IMR-90 (cell line): ENCODE measurements at regions not wholly inside any gene's neighbourhood (a gene's known extent, or its start where the extent isn't known, plus 50 kb on each side); places are given as distances from the start of the nearest gene placed in this dataset.

ENCODE experiments used
- ATAC-seq: fragments of 200-7000 bp; cut with Tn5 transposase; 2 replicates; pipeline ENCODE4 v1.9.1; 2020; ENCODE audit warnings: low read depth, mild to moderate bottlenecking, moderate library complexity
- BruUV-seq: library from RNA; stranded (reverse); fragments of 400-500 nt; replicated peaks from 2 replicates; lab custom pipeline; 2021; lab: Mats Ljungman, UMichigan
- CTCF ChIA-PET: fragments of 300-600 bp; formaldehyde crosslinking; extraction: SDS; loops from one replicate; lab custom pipeline; 2021; ENCODE audit warnings: antibody characterized with exemption; lab: Yijun Ruan, JAX
- POLR2A ChIA-PET: fragments of 300-600 bp; sonication (Branson Sonifier 250); formaldehyde crosslinking; loops from one replicate; lab custom pipeline; 2022; ENCODE audit warnings: antibody characterized with exemption; ENCODE audit not compliant: unreplicated experiment; lab: Charles Lee
- DNase-seq: peaks from one replicate; pipeline ENCODE4 v3.0.0; 2013
- H2AFZ ChIP-seq: replicated peaks from 2 replicates; pipeline ENCODE3; 2013; ENCODE audit warnings: low read length, mild to moderate bottlenecking; ENCODE audit not compliant: poor library complexity
- H2AK5ac ChIP-seq: 2 replicates; pipeline ENCODE4 v1.6.1; 2013; ENCODE audit warnings: low read depth, low read length, inconsistent platforms
- H2AK9ac ChIP-seq: replicated peaks from 2 replicates; pipeline ENCODE3; 2013; ENCODE audit warnings: mild to moderate bottlenecking, low read depth, low read length, moderate library complexity; ENCODE audit not compliant: poor library complexity
- H2BK120ac ChIP-seq: 2 replicates; pipeline ENCODE4 v1.6.1; 2013; ENCODE audit warnings: low read depth, low read length, inconsistent platforms
- H2BK15ac ChIP-seq: 3 replicates; pipeline ENCODE4 v1.6.1; 2013; ENCODE audit warnings: low read depth, low read length, inconsistent platforms
- H2BK20ac ChIP-seq: 2 replicates; pipeline ENCODE4 v1.6.1; 2013; ENCODE audit warnings: low read depth, mild to moderate bottlenecking, inconsistent platforms, low read length, moderate library complexity
- H2BK5ac ChIP-seq: 2 replicates; pipeline ENCODE4 v1.6.1; 2013; ENCODE audit warnings: mild to moderate bottlenecking, low read depth, low read length, inconsistent platforms; ENCODE audit not compliant: poor library complexity, severe bottlenecking
- H3K14ac ChIP-seq: replicated peaks from 2 replicates; pipeline ENCODE4 v1.6.1; 2013; ENCODE audit warnings: low read depth, low read length, inconsistent platforms
- H3K18ac ChIP-seq: 2 replicates; pipeline ENCODE4 v1.6.1; 2013; ENCODE audit warnings: low read depth, low read length, control low read depth
- H3K23ac ChIP-seq: 2 replicates; pipeline ENCODE4 v1.6.1; 2013; ENCODE audit warnings: low read depth, low read length, inconsistent platforms
- H3K27ac ChIP-seq: 2 replicates; pipeline ENCODE4 v1.5.1; 2013; ENCODE audit warnings: mild to moderate bottlenecking, control low read depth, low read length; ENCODE audit not compliant: insufficient read depth
- H3K27me3 ChIP-seq: 2 replicates; pipeline ENCODE4 v1.6.1; 2013; ENCODE audit warnings: low read length; ENCODE audit not compliant: control insufficient read depth, insufficient read depth
- H3K36me3 ChIP-seq: 2 replicates; pipeline ENCODE4 v1.6.1; 2013; ENCODE audit warnings: low read length, mixed read lengths; ENCODE audit not compliant: control insufficient read depth, insufficient read depth
- H3K4ac ChIP-seq: 2 replicates; pipeline ENCODE4 v1.6.1; 2013; ENCODE audit warnings: low read depth, low read length, inconsistent platforms
- H3K4me1 ChIP-seq: 2 replicates; pipeline ENCODE4 v1.6.1; 2013; ENCODE audit warnings: low read length, mixed read lengths; ENCODE audit not compliant: control insufficient read depth, insufficient read depth
- H3K4me2 ChIP-seq: 2 replicates; pipeline ENCODE4 v1.6.1; 2013; ENCODE audit warnings: low read depth, mild to moderate bottlenecking, control low read depth, low read length, moderate library complexity
- H3K4me3 ChIP-seq: 2 replicates; pipeline ENCODE4 v1.5.1; 2013; ENCODE audit warnings: low read depth, mild to moderate bottlenecking, control low read depth, low read length, moderate library complexity; ENCODE audit not compliant: insufficient read depth
- H3K56ac ChIP-seq: 2 replicates; pipeline ENCODE4 v1.6.1; 2013; ENCODE audit warnings: low read length, inconsistent platforms; ENCODE audit not compliant: insufficient read depth; ENCODE audit errors: extremely low read depth
- H3K79me1 ChIP-seq, 2 experiments: 2 replicates each; pipeline ENCODE4 v1.6.1; 2013; ENCODE audit warnings: low read length in 2 of 2, inconsistent platforms in 1 of 2, low read depth in 1 of 2
- H3K9ac ChIP-seq: 2 replicates; pipeline ENCODE4 v1.6.1; 2013; ENCODE audit warnings: low read depth, low read length, control low read depth
- H3K9me1 ChIP-seq: 2 replicates; pipeline ENCODE4 v1.6.1; 2013; ENCODE audit warnings: low read length, inconsistent platforms; ENCODE audit not compliant: insufficient read depth
- H3K9me3 ChIP-seq: 2 replicates; pipeline ENCODE4 v1.6.1; 2013; ENCODE audit warnings: low read length; ENCODE audit not compliant: control insufficient read depth, insufficient read depth
- H4K20me1 ChIP-seq: 2 replicates; pipeline ENCODE4 v1.6.1; 2013; ENCODE audit warnings: low read length, inconsistent platforms; ENCODE audit not compliant: insufficient read depth
- H4K5ac ChIP-seq: 2 replicates; pipeline ENCODE4 v1.6.1; 2013; ENCODE audit warnings: mild to moderate bottlenecking, low read depth, low read length, control low read depth
- H4K8ac ChIP-seq, 2 experiments: 2 replicates each; pipeline ENCODE4 v1.6.1; 2013; ENCODE audit warnings: low read depth in 2 of 2, low read length in 2 of 2, control low read depth in 1 of 2, inconsistent platforms in 1 of 2
- H4K91ac ChIP-seq: 2 replicates; pipeline ENCODE4 v1.6.1; 2013; ENCODE audit warnings: low read depth, low read length, inconsistent platforms; ENCODE audit not compliant: insufficient read depth
- BHLHE40 ChIP-seq: fragments of 150-350 bp; IDR thresholded peaks from 2 replicates; pipeline ENCODE4 v1.6.1; 2016; ENCODE audit warnings: mild to moderate bottlenecking, low read depth, low read length
- CEBPB ChIP-seq: IDR thresholded peaks from 2 replicates; pipeline ENCODE4 v1.6.1; 2012; ENCODE audit warnings: low read depth, low read length, improper control_type of control experiment
- CHD1 ChIP-seq: IDR thresholded peaks from 2 replicates; pipeline ENCODE4 v1.6.1; 2012; ENCODE audit warnings: low read depth, low read length, improper control_type of control experiment
- CTCF ChIP-seq: conservative IDR thresholded peaks from 2 replicates; pipeline ENCODE4 v1.5.1; 2012; ENCODE audit warnings: mild to moderate bottlenecking, low read depth, low read length, improper control_type of control experiment
- ELK1 ChIP-seq: fragments of 150-350 bp; IDR thresholded peaks from 2 replicates; pipeline ENCODE4 v1.6.1; 2016; ENCODE audit warnings: low read depth, mild to moderate bottlenecking, low read length, moderate library complexity, borderline replicate concordance
- FOS ChIP-seq: fragments of 150-350 bp; IDR thresholded peaks from 2 replicates; pipeline ENCODE4 v1.6.1; 2016; ENCODE audit warnings: low read depth, low read length
- MXI1 ChIP-seq: IDR thresholded peaks from 2 replicates; pipeline ENCODE4 v1.6.1; 2012; ENCODE audit warnings: low read depth, mild to moderate bottlenecking, low read length, moderate library complexity, borderline replicate concordance
- NFE2L2 ChIP-seq: fragments of 150-350 bp; IDR thresholded peaks from 2 replicates; pipeline ENCODE4 v1.6.1; 2016; ENCODE audit warnings: low read depth, mild to moderate bottlenecking, low read length
- RAD21 ChIP-seq: IDR thresholded peaks from 2 replicates; pipeline ENCODE4 v1.6.1; 2012; ENCODE audit warnings: low read length, improper control_type of control experiment
- RCOR1 ChIP-seq: IDR thresholded peaks from 2 replicates; pipeline ENCODE4 v1.6.1; 2012; ENCODE audit warnings: mild to moderate bottlenecking, low read length, improper control_type of control experiment; ENCODE audit not compliant: insufficient replicate concordance
- WGBS, 2 experiments: methylation state at CpG; one replicate each; pipeline versions ENCODE4 v1.1.5 to v1.1.7; 2013; ENCODE audit warnings: missing lambda C conversion rate in 2 of 2; ENCODE audit not compliant: insufficient read length in 1 of 2; ENCODE audit errors: extremely low coverage in 2 of 2; 5-methylcytosine and 5-hydroxymethylcytosine counted together
- dilution Hi-C: fragments of 300-500 bp; cut with HindIII; formaldehyde crosslinking; loops from one replicate; pipeline ENCODE4 v1.14.3; 2018; ENCODE audit warnings: low sequenced_read_pairs; ENCODE audit not compliant: unreplicated experiment
- in situ Hi-C: fragments of 300-500 bp; cut with MboI; formaldehyde crosslinking; loops from 3 replicates; pipeline ENCODE4 v1.14.3; 2019; ENCODE audit warnings: low sequenced_read_pairs, inconsistent platforms, mixed read lengths
- intact Hi-C: fragments of 100-400 bp; cut with micrococcal nuclease; formaldehyde crosslinking; loops from 2 replicates; pipeline ENCODE4 v1.10.0; 2022

GRCh38 chrX:19237901-19238300 lies 105.8 kb upstream of the PDHA1 start:
- Histone ChIP-seq H3K4me1 (no peaks in the 10 kb centered on the region), H3K79me1 (no peaks in the 10 kb centered on the region), H3K56ac (no peak overlapping the region), H3K4me3 (no peak overlapping the region), H2AK9ac (no peak overlapping the region), H3K9me1 (no peaks in the 10 kb centered on the region), H3K9me3 (0 out of 2 replicates have a peak, but pooled peaks cover 3% of the 10 kb centered on the region), H2BK20ac (no peak overlapping the region), H3K18ac (no peak overlapping the region), H3K4me2 (no peak overlapping the region), H2BK120ac (no peak overlapping the region), H3K4ac (no peak overlapping the region), H3K9ac (no peak overlapping the region), H4K20me1 (no peaks in the 10 kb centered on the region), H2AFZ (no peak overlapping the region), H4K91ac (no peak overlapping the region), H2BK5ac (no peak overlapping the region), H2BK15ac (no peak overlapping the region), H3K14ac (no peak overlapping the region), H3K36me3 (no peaks in the 10 kb centered on the region), H4K8ac (no peak overlapping the region), H2AK5ac (no peak overlapping the region), H4K5ac (no peak overlapping the region), H3K23ac (no peak overlapping the region), H3K27me3 (no peaks in the 10 kb centered on the region), H3K27ac (no peak overlapping the region)
- no TSS peak for BruUV-seq
- CTCF ChIA-PET, result no interaction called here
- in situ Hi-C loops (no loop called here), dilution Hi-C loops (no loop called here), intact Hi-C loops (no loop called here)
- WGBS, 2 experiments, result 63% methylated on average over 2 of the region's 3 CpGs; no CpG with 5 or more reads in 1 of the 2 experiments
- POLR2A ChIA-PET, result no interaction called here
- no peak for DNase-seq
- TF ChIP-seq NFE2L2 (no peak), BHLHE40 (no peak), RAD21 (no peak), ELK1 (no peak), CEBPB (no peak), CHD1 (no peak), RCOR1 (no peak), CTCF (no peak), MXI1 (no peak), FOS (no peak)
- ATAC-seq, result no peak
